IPS-NIHi11 (cell line): ENCODE measurements at regions not wholly inside any gene's neighbourhood (a gene's known extent, or its start where the extent isn't known, plus 50 kb on each side); places are given as distances from the start of the nearest gene placed in this dataset.
"Not testable (repeated sequence)": the region's sequence is repeated elsewhere in the genome, so short reads cannot be mapped to it uniquely, and the experiment has no call there.

Experiments used
- DNase-seq: peaks from one replicate; pipeline ENCODE4 v3.0.0; 2012; ENCODE audit warnings: mixed read lengths, low spot score

GRCh38 chr5:30150231-30150630, 1043.3 kb upstream of the CDH6 start:
- no peak for DNase-seq

- DNase-seq, result no peak
Measured at GRCh38 chr5:30149526-30149925, 1044.0 kb upstream of the CDH6 start.

- no peak for DNase-seq
Measured at GRCh38 chr5:30147976-30148375, 1045.5 kb upstream of the CDH6 start.

- DNase-seq, result not testable (repeated sequence)
Measured at GRCh38 chr5:30144059-30144458, 1049.4 kb upstream of the CDH6 start.

GRCh38 chr5:30142432-30142831, 1051.1 kb upstream of the CDH6 start:
- DNase-seq, result no peak

- no peak for DNase-seq
Measured at GRCh38 chr5:30121043-30121442, 1072.4 kb upstream of the CDH6 start.

GRCh38 chr5:30117135-30117534, 1076.4 kb upstream of the CDH6 start:
- no peak for DNase-seq

- DNase-seq, result no peak
Measured at GRCh38 chr5:30113542-30113941, 1079.9 kb upstream of the CDH6 start.

- no peak for DNase-seq
Measured at GRCh38 chr5:30112867-30113266, 1080.6 kb upstream of the CDH6 start.

GRCh38 chr5:30108051-30108450, 1085.4 kb upstream of the CDH6 start:
- DNase-seq, result no peak

GRCh38 chr5:30106596-30106995, 1086.9 kb upstream of the CDH6 start:
- no peak for DNase-seq

GRCh38 chr5:30104872-30105596, 1088.5 kb upstream of the CDH6 start:
- no peak for DNase-seq

- DNase-seq, result no peak
Measured at GRCh38 chr5:30103452-30104202, 1089.9 kb upstream of the CDH6 start.

- no peak for DNase-seq
Measured at GRCh38 chr5:30103052-30103451, 1090.4 kb upstream of the CDH6 start.

GRCh38 chr5:30102185-30102584, 1091.3 kb upstream of the CDH6 start:
- no peak for DNase-seq

GRCh38 chr5:30100929-30101328, 1092.6 kb upstream of the CDH6 start:
- DNase-seq, result no peak

GRCh38 chr5:30100148-30100713, 1093.3 kb upstream of the CDH6 start:
- no peak for DNase-seq

- peak; percentile 7 for DNase-seq
Measured at GRCh38 chr5:30099634-30100033, 1093.9 kb upstream of the CDH6 start.

- no peak for DNase-seq
Measured at GRCh38 chr5:30098940-30099339, 1094.5 kb upstream of the CDH6 start.

GRCh38 chr5:30092548-30092947, 1100.9 kb upstream of the CDH6 start:
- no peak for DNase-seq

GRCh38 chr5:30069441-30070263, 1123.8 kb upstream of the CDH6 start:
- no peak for DNase-seq

GRCh38 chr5:30063503-30063902, 1130.0 kb upstream of the CDH6 start:
- DNase-seq, result no peak
